SK-N-SH treated with all-trans-retinoic acid at 6 μM for 48 hours (cell line): ENCODE measurements at regions not wholly inside any gene's neighbourhood (a gene's known extent, or its start where the extent isn't known, plus 50 kb on each side); places are given as distances from the start of the nearest gene placed in this dataset.

Experiments
- ATAC-seq: fragments of 200-7000 bp; cut with Tn5 transposase; 3 replicates; pipeline ENCODE4 v1.9.1; 2020; ENCODE audit warnings: mild to moderate bottlenecking, moderate library complexity
- BACH2 ChIP-seq: fragments of 250-450 bp; sonication (Bioruptor Pico); IDR thresholded peaks from 2 replicates; pipeline ENCODE4 v1.9.0; 2021; ENCODE audit warnings: mild to moderate bottlenecking, borderline replicate concordance
- CSDC2 ChIP-seq: fragments of 250-450 bp; sonication (Bioruptor Pico); IDR thresholded peaks from 2 replicates; pipeline ENCODE4 v1.5.0; 2020; ENCODE audit warnings: mild to moderate bottlenecking, moderate library complexity
- CSRNP3 ChIP-seq: fragments of 250-450 bp; sonication (Bioruptor Pico); IDR thresholded peaks from 2 replicates; pipeline ENCODE4 v1.5.1; 2021; ENCODE audit warnings: mild to moderate bottlenecking, moderate library complexity
- ESRRG ChIP-seq: fragments of 250-450 bp; sonication (Bioruptor Pico); IDR thresholded peaks from 2 replicates; pipeline ENCODE4 v1.6.1; 2021; ENCODE audit warnings: mild to moderate bottlenecking
- GLIS3 ChIP-seq: fragments of 250-450 bp; sonication (Bioruptor Pico); IDR thresholded peaks from 2 replicates; pipeline ENCODE4 v1.5.0; 2020; ENCODE audit warnings: mild to moderate bottlenecking, moderate library complexity
- ISL1 ChIP-seq: fragments of 250-450 bp; sonication (Bioruptor Pico); IDR thresholded peaks from 2 replicates; pipeline ENCODE4 v2.1.2; 2022; ENCODE audit warnings: mild to moderate bottlenecking, moderate library complexity
- OSR1 ChIP-seq: fragments of 250-450 bp; sonication (Bioruptor Pico); IDR thresholded peaks from 2 replicates; pipeline ENCODE4 v1.8.0; 2022; ENCODE audit warnings: moderate library complexity, mild to moderate bottlenecking, inconsistent platforms
- PATZ1 ChIP-seq: fragments of 250-450 bp; sonication (Bioruptor Pico); IDR thresholded peaks from 2 replicates; pipeline ENCODE4 v1.8.0; 2020; ENCODE audit warnings: mild to moderate bottlenecking, moderate library complexity, borderline replicate concordance
- POU6F1 ChIP-seq: fragments of 250-450 bp; sonication (Bioruptor Pico); IDR thresholded peaks from 2 replicates; pipeline ENCODE4 v1.8.0; 2021; ENCODE audit warnings: low read depth, mild to moderate bottlenecking, moderate library complexity, borderline replicate concordance
- PPARA ChIP-seq: fragments of 250-450 bp; sonication (Bioruptor Pico); IDR thresholded peaks from 2 replicates; pipeline ENCODE4 v1.5.0; 2020; ENCODE audit warnings: mild to moderate bottlenecking, borderline replicate concordance
- SNAI2 ChIP-seq: fragments of 250-450 bp; sonication (Bioruptor Pico); IDR thresholded peaks from 2 replicates; pipeline ENCODE4 v1.5.0; 2020; ENCODE audit warnings: mild to moderate bottlenecking, moderate library complexity
- TCF4 ChIP-seq: fragments of 250-450 bp; sonication (Bioruptor Pico); IDR thresholded peaks from 2 replicates; pipeline ENCODE4 v1.8.0; 2021; ENCODE audit warnings: mild to moderate bottlenecking, moderate library complexity, borderline replicate concordance
- TOX ChIP-seq: fragments of 250-450 bp; sonication (Bioruptor Pico); IDR thresholded peaks from 2 replicates; pipeline ENCODE4 v1.8.0; 2021; ENCODE audit warnings: mild to moderate bottlenecking, moderate library complexity, borderline replicate concordance
- TSHZ2 ChIP-seq: fragments of 250-450 bp; sonication (Bioruptor Pico); IDR thresholded peaks from 2 replicates; pipeline ENCODE4 v1.5.0; 2020; ENCODE audit warnings: mild to moderate bottlenecking, moderate library complexity
- ZC3H10 ChIP-seq: fragments of 250-450 bp; sonication (Bioruptor Pico); IDR thresholded peaks from 2 replicates; pipeline ENCODE4 v1.5.1; 2021; ENCODE audit warnings: mild to moderate bottlenecking, moderate library complexity
- ZFP3 ChIP-seq: fragments of 250-450 bp; sonication (Bioruptor Pico); IDR thresholded peaks from 2 replicates; pipeline ENCODE4 v1.5.0; 2020; ENCODE audit warnings: mild to moderate bottlenecking, moderate library complexity
- ZFP30 ChIP-seq: fragments of 450-650 bp; formaldehyde crosslinking; IDR thresholded peaks from 2 replicates; pipeline ENCODE4 v1.5.0; 2022; ENCODE audit warnings: mild to moderate bottlenecking, moderate library complexity
- ZNF70 ChIP-seq: fragments of 450-650 bp; formaldehyde crosslinking; IDR thresholded peaks from 2 replicates; pipeline ENCODE4 v1.5.0; 2020; ENCODE audit warnings: mild to moderate bottlenecking, moderate library complexity
- ZNF8 ChIP-seq: fragments of 450-650 bp; formaldehyde crosslinking; IDR thresholded peaks from 2 replicates; pipeline ENCODE4 v1.5.0; 2020; ENCODE audit warnings: mild to moderate bottlenecking, moderate library complexity

GRCh38 chr11:70756756-70757155 lies 358.4 kb downstream of the CTTN start (continued):
- TF ChIP-seq POU6F1: no peak
- TF ChIP-seq BACH2 (CRISPR knock-in tag): no peak
- no peak for TF ChIP-seq TCF4 (CRISPR knock-in tag)

- no peak for ATAC-seq
- TF ChIP-seq GLIS3 (CRISPR knock-in tag) (no peak), ESRRG (CRISPR knock-in tag) (no peak), PPARA (CRISPR knock-in tag) (no peak), ZNF70 (CRISPR knock-in tag) (no peak), TSHZ2 (CRISPR knock-in tag) (no peak), SNAI2 (CRISPR knock-in tag) (no peak), BACH2 (CRISPR knock-in tag) (no peak)
These were observed 358.9 kb downstream of the CTTN start for GRCh38 chr11:70757241-70757640.

GRCh38 chr11:70758206-70758605 lies 359.9 kb downstream of the CTTN start:
- TF ChIP-seq ZFP3 (CRISPR knock-in tag) (no peak), ZNF8 (CRISPR knock-in tag) (no peak), OSR1 (CRISPR knock-in tag) (no peak), GLIS3 (CRISPR knock-in tag) (no peak), SNAI2 (CRISPR knock-in tag) (no peak), ZNF70 (CRISPR knock-in tag) (no peak), ZFP30 (CRISPR knock-in tag) (no peak), ZC3H10 (CRISPR knock-in tag) (no peak), ISL1 (CRISPR knock-in tag) (no peak), TCF4 (CRISPR knock-in tag) (no peak), POU6F1 (no peak), BACH2 (CRISPR knock-in tag) (no peak), CSDC2 (CRISPR knock-in tag) (no peak), CSRNP3 (CRISPR knock-in tag) (no peak), TOX (CRISPR knock-in tag) (no peak), PPARA (CRISPR knock-in tag) (no peak), TSHZ2 (CRISPR knock-in tag) (no peak), PATZ1 (no peak)
- TF ChIP-seq, all 23 proteins: peak for 0
- no peak for ATAC-seq
